ENCODE measurements at regions not wholly inside any gene's neighbourhood (a gene's known extent, or its start where the extent isn't known, plus 50 kb on each side); places are given as distances from the start of the nearest gene placed in this dataset.

DNA sequence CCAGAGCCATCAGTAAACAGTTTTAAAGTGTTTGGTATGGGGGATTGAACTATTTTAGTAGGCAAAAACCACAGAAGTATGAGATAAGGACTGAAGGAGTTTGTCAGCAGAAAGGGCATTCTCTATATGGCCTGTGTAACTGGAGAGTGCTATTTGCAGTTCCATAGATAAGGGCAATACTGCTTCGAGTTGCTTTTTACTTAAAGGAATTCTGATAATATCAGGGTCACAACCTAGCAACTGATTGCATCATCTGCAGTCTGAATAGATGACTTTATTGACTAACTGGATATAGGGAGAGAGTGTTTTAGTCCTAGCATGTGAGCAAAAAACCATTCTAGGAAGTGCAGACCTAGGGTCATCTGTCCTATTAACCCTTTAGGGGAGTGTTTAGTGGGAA lies 645.2 kb upstream of the PTPRD start:
- TF ChIP-seq, protein P1, sequence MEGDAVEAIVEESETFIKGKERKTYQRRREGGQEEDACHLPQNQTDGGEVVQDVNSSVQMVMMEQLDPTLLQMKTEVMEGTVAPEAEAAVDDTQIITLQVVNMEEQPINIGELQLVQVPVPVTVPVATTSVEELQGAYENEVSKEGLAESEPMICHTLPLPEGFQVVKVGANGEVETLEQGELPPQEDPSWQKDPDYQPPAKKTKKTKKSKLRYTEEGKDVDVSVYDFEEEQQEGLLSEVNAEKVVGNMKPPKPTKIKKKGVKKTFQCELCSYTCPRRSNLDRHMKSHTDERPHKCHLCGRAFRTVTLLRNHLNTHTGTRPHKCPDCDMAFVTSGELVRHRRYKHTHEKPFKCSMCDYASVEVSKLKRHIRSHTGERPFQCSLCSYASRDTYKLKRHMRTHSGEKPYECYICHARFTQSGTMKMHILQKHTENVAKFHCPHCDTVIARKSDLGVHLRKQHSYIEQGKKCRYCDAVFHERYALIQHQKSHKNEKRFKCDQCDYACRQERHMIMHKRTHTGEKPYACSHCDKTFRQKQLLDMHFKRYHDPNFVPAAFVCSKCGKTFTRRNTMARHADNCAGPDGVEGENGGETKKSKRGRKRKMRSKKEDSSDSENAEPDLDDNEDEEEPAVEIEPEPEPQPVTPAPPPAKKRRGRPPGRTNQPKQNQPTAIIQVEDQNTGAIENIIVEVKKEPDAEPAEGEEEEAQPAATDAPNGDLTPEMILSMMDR (conservative IDR thresholded peaks at IDR 0.05; ENCODE audit: low read length) = no peak
- no peak for TF ChIP-seq EZH2phosphoT487 (IDR thresholded peaks at IDR 0.05; ENCODE audit: borderline replicate concordance, low read depth, low read length)

All from OCI-LY7 (cell line).